OCI-LY3 (cell line): ENCODE measurements at regions not wholly inside any gene's neighbourhood (a gene's known extent, or its start where the extent isn't known, plus 50 kb on each side); places are given as distances from the start of the nearest gene placed in this dataset.

Source experiments
- H2AFZ ChIP-seq: fragments of 200-600, 300-600 bp; shearing (Covaris generic); 2 replicates; pipeline ENCODE4 v1.6.0; 2014; ENCODE audit warnings: antibody characterized with exemption, low read depth, low read length
- H3K27ac ChIP-seq: fragments of 200-600, 300-600 bp; sonication (generic); 2 replicates; pipeline ENCODE4 v1.5.1; 2014; ENCODE audit warnings: mild to moderate bottlenecking, low read length, moderate library complexity, mixed read lengths
- H3K27me3 ChIP-seq: fragments of 200-600, 300-600 bp; sonication (generic); 2 replicates; pipeline ENCODE4 v1.6.1; 2014; ENCODE audit warnings: low read depth, low read length, mixed read lengths
- H3K36me3 ChIP-seq: fragments of 200-600, 300-600 bp; sonication (generic); replicated peaks from 2 replicates; pipeline ENCODE3; 2014; ENCODE audit warnings: low read depth, low read length, mixed read lengths
- H3K4me1 ChIP-seq: fragments of 300-600, 200-600 bp; sonication (generic); 2 replicates; pipeline ENCODE4 v1.6.1; 2014; ENCODE audit warnings: low read length, mixed read lengths
- H3K4me2 ChIP-seq: fragments of 200-600, 300-600 bp; sonication (generic); 2 replicates; pipeline ENCODE4 v1.6.1; 2014; ENCODE audit warnings: low read length, mixed read lengths
- H3K4me3 ChIP-seq: fragments of 300-600, 200-600 bp; sonication (generic); 2 replicates; pipeline ENCODE4 v1.5.1; 2014; ENCODE audit warnings: antibody characterized with exemption, mild to moderate bottlenecking, low read length, moderate library complexity
- H3K79me2 ChIP-seq: fragments of 300-600, 200-600 bp; shearing (Covaris generic); 2 replicates; pipeline ENCODE4 v1.6.1; 2014; ENCODE audit warnings: mild to moderate bottlenecking, low read length, mixed read lengths
- H3K9ac ChIP-seq: fragments of 300-600, 200-600 bp; shearing (Covaris generic); 2 replicates; pipeline ENCODE4 v1.6.0; 2014; ENCODE audit warnings: mild to moderate bottlenecking, low read length, moderate library complexity
- H3K9me3 ChIP-seq: fragments of 200-600, 300-600 bp; shearing (Covaris generic); 2 replicates; pipeline ENCODE4 v1.6.1; 2014; ENCODE audit warnings: low read length, mixed read lengths; ENCODE audit not compliant: insufficient read depth
- H4K20me1 ChIP-seq: fragments of 200-600, 300-600 bp; sonication (generic); 2 replicates; pipeline ENCODE4 v1.6.1; 2016; ENCODE audit warnings: low read length, mixed read lengths; ENCODE audit not compliant: insufficient read depth
- CTCF ChIP-seq: fragments of 200-600, 300-600 bp; sonication (generic); IDR thresholded peaks from 2 replicates; pipeline ENCODE4 v1.5.1; 2014; ENCODE audit warnings: antibody characterized with exemption, low read length, low read depth
- EZH2phosphoT487 ChIP-seq: fragments of 200-600 bp; shearing (Covaris generic); IDR thresholded peaks from 2 replicates; pipeline ENCODE4 v1.6.1; 2018; ENCODE audit warnings: antibody characterized with exemption, mixed run types, low read depth

GRCh38 chr6:14674867-14675648 lies 557.5 kb downstream of the CD83 start:
- H3K27ac ChIP-seq = no peak overlapping the region
- H3K79me2 ChIP-seq = no peaks in the 10 kb centered on the region
- no peaks in the 10 kb centered on the region for H3K4me1 ChIP-seq
- H3K9me3 ChIP-seq = no peaks in the 10 kb centered on the region
- no peaks in the 10 kb centered on the region for H4K20me1 ChIP-seq
- no peak overlapping the region for H3K9ac ChIP-seq
- H3K27me3 ChIP-seq = no peaks in the 10 kb centered on the region
- H3K4me3 ChIP-seq = no peak overlapping the region
- no peak overlapping the region for H2AFZ ChIP-seq
- no peaks in the 10 kb centered on the region for H3K36me3 ChIP-seq
- no peak overlapping the region for H3K4me2 ChIP-seq
- TF ChIP-seq CTCF = no peak
- no peak for TF ChIP-seq EZH2phosphoT487

GRCh38 chr6:14676064-14676463 lies 558.5 kb downstream of the CD83 start:
- Histone ChIP-seq H3K4me1 (no peaks in the 10 kb centered on the region), H3K27me3 (no peaks in the 10 kb centered on the region), H2AFZ (no peak overlapping the region), H3K9ac (no peak overlapping the region), H3K4me3 (no peak overlapping the region), H3K27ac (no peak overlapping the region), H3K9me3 (no peaks in the 10 kb centered on the region), H3K36me3 (no peaks in the 10 kb centered on the region), H3K79me2 (no peaks in the 10 kb centered on the region), H3K4me2 (no peak overlapping the region), H4K20me1 (no peaks in the 10 kb centered on the region)
- no peak for TF ChIP-seq EZH2phosphoT487
- TF ChIP-seq CTCF = no peak

- H3K4me3 ChIP-seq = no peak overlapping the region
- H4K20me1 ChIP-seq = no peaks in the 10 kb centered on the region
- H2AFZ ChIP-seq = no peak overlapping the region
- no peak overlapping the region for H3K27ac ChIP-seq
- no peak overlapping the region for H3K9ac ChIP-seq
- no peaks in the 10 kb centered on the region for H3K27me3 ChIP-seq
- no peaks in the 10 kb centered on the region for H3K4me1 ChIP-seq
- TF ChIP-seq EZH2phosphoT487 = no peak
- TF ChIP-seq CTCF = no peak
- no peaks in the 10 kb centered on the region for H3K36me3 ChIP-seq
- no peaks in the 10 kb centered on the region for H3K79me2 ChIP-seq
- no peaks in the 10 kb centered on the region for H3K9me3 ChIP-seq
- H3K4me2 ChIP-seq = no peak overlapping the region
Observed at GRCh38 chr6:14676977-14677781, 559.6 kb downstream of the CD83 start.
